NCI-H187 (cell line): ENCODE measurements at regions not wholly inside any gene's neighbourhood (a gene's known extent, or its start where the extent isn't known, plus 50 kb on each side); places are given as distances from the start of the nearest gene placed in this dataset.

Source experiments
- DNase-seq, 2 experiments: peaks; one replicate each; lab custom pipeline; 2025; lab: John Stamatoyannopoulos, UW

GRCh38 chr22:27003297-27003696 is 345.9 kb downstream of the MIAT start:
- no peak for DNase-seq

- no peak for DNase-seq
Measured at GRCh38 chr22:27004434-27004833, 347.0 kb downstream of the MIAT start.

- DNase-seq = no peak
Measured at GRCh38 chr22:27008454-27008853, 351.1 kb downstream of the MIAT start.

- DNase-seq = no peak
Measured at GRCh38 chr22:27011133-27011532, 353.7 kb downstream of the MIAT start.

- DNase-seq = no peak
Measured at GRCh38 chr22:27011717-27012116, 354.3 kb downstream of the MIAT start.

GRCh38 chr22:27019827-27020226 is 362.4 kb downstream of the MIAT start:
- no peak for DNase-seq

GRCh38 chr22:27022274-27022895 is 365.0 kb downstream of the MIAT start:
- no peak for DNase-seq

- no peak for DNase-seq
Measured at GRCh38 chr22:27022896-27023361, 365.5 kb downstream of the MIAT start.

GRCh38 chr22:27023591-27023990 is 366.2 kb downstream of the MIAT start:
- DNase-seq = no peak

- no peak for DNase-seq
Measured at GRCh38 chr22:27024982-27025381, 367.6 kb downstream of the MIAT start.

- no peak for DNase-seq
Measured at GRCh38 chr22:27028093-27028492, 370.7 kb downstream of the MIAT start.

- no peak for DNase-seq
Measured at GRCh38 chr22:27029584-27030130, 372.3 kb downstream of the MIAT start.

GRCh38 chr22:27032091-27032761 is 374.8 kb downstream of the MIAT start:
- DNase-seq = no peak

- DNase-seq = no peak
Measured at GRCh38 chr22:27041745-27042310, 384.4 kb downstream of the MIAT start.

GRCh38 chr22:27043262-27043661 is 385.9 kb downstream of the MIAT start:
- no peak for DNase-seq

GRCh38 chr22:27045103-27045947 is 387.9 kb downstream of the MIAT start:
- DNase-seq = no peak

GRCh38 chr22:27046086-27046485 is 388.7 kb downstream of the MIAT start:
- DNase-seq = no peak

- DNase-seq = no peak
Measured at GRCh38 chr22:27046603-27047002, 389.2 kb downstream of the MIAT start.

- no peak for DNase-seq
Measured at GRCh38 chr22:27050771-27051170, 393.4 kb downstream of the MIAT start.

- DNase-seq = no peak
Measured at GRCh38 chr22:27051407-27051806, 394.0 kb downstream of the MIAT start.

- DNase-seq = no peak
Measured at GRCh38 chr22:27057717-27058116, 400.3 kb downstream of the MIAT start.

- no peak for DNase-seq
Measured at GRCh38 chr22:27060190-27060589, 402.8 kb downstream of the MIAT start.
